ENCODE measurements at regions not wholly inside any gene's neighbourhood (a gene's known extent, or its start where the extent isn't known, plus 50 kb on each side); places are given as distances from the start of the nearest gene placed in this dataset.
"Not testable (repeated sequence)": the region's sequence is repeated elsewhere in the genome, so short reads cannot be mapped to it uniquely, and the experiment has no call there.

GRCh38 chr2:83342860-83343329 is 1116.2 kb downstream of the SUCLG1 start:
- intact Hi-C loops (cut with micrococcal nuclease): no loop called here

GRCh38 chr2:83340424-83340823 is 1118.7 kb downstream of the SUCLG1 start:
- Mint-ChIP-seq H3K9me3 (peaks cover under 1 to 15% (median 9%) of the 10 kb centered on the region in 8 donors), H3K4me1 (no peaks in the 10 kb centered on the region), H3K27me3 (no peaks in the 10 kb centered on the region), H3K36me3 (no peaks in the 10 kb centered on the region), H3K4me3 (no peak overlapping the region), H3K27ac (peak overlapping the region in 3 of 7 donors; percentile 14 to 50 (median 31))
- no peak overlapping the region for H3K4me3 ChIP-seq (ENCODE audit: low read length in 2 of 2)
- no peak overlapping the region for H3K27ac ChIP-seq (ENCODE audit: low read depth, low read length)
- no peaks in the 10 kb centered on the region for H3K9me3 ChIP-seq (ENCODE audit: control insufficient read depth in 1 of 2, low read length in 2 of 2)
- intact Hi-C loops (cut with micrococcal nuclease): no loop called here
- no peaks in the 10 kb centered on the region for H3K36me3 ChIP-seq (ENCODE audit: insufficient read depth, low read length)
- peak in 3 of 5 donors; percentile 8 to 24 (median 9) for DNase-seq
- ChIA-PET POLR2A (ENCODE audit: partially characterized antibody) (no interaction called here), CTCF (ENCODE audit: partially characterized antibody) (no interaction called here)
- H3K27me3 ChIP-seq (ENCODE audit: insufficient read depth, low read length): no peaks in the 10 kb centered on the region
- no peaks in the 10 kb centered on the region for H3K4me1 ChIP-seq (ENCODE audit: insufficient read depth, low read length)

More at GRCh38 chr2:83342860-83343329, 1116.2 kb downstream of the SUCLG1 start:
- Histone ChIP-seq H3K9me3 (ENCODE audit: control insufficient read depth in 1 of 2, low read length in 2 of 2) (no peaks in the 10 kb centered on the region), H3K4me1 (ENCODE audit: insufficient read depth, low read length) (no peaks in the 10 kb centered on the region), H3K4me3 (ENCODE audit: low read length in 2 of 2) (no peak overlapping the region), H3K27ac (ENCODE audit: low read depth, low read length) (no peak overlapping the region), H3K27me3 (ENCODE audit: insufficient read depth, low read length) (no peaks in the 10 kb centered on the region), H3K36me3 (ENCODE audit: insufficient read depth, low read length) (no peaks in the 10 kb centered on the region)
- Mint-ChIP-seq H3K27me3 (no peaks in the 10 kb centered on the region), H3K4me1 (no peaks in the 10 kb centered on the region), H3K9me3 (peaks cover 3 to 18% (median 10%) of the 10 kb centered on the region in 8 donors), H3K36me3 (no peaks in the 10 kb centered on the region), H3K4me3 (no peak overlapping the region), H3K27ac (peak overlapping the region in 3 of 7 donors; percentile 4 to 50 (median 38))
- DNase-seq: peak in 3 of 5 donors; percentile 16 to 28 (median 22)
- ChIA-PET CTCF (ENCODE audit: partially characterized antibody) (no interaction called here), POLR2A (ENCODE audit: partially characterized antibody) (no interaction called here)

- H3K4me1 ChIP-seq (ENCODE audit: insufficient read depth, low read length); H3K27me3 Mint-ChIP-seq; H3K27me3 ChIP-seq (ENCODE audit: insufficient read depth, low read length); H3K4me1 Mint-ChIP-seq; CTCF ChIA-PET (ENCODE audit: partially characterized antibody); H3K4me3 Mint-ChIP-seq; DNase-seq; H3K36me3 ChIP-seq (ENCODE audit: insufficient read depth, low read length); H3K27ac ChIP-seq (ENCODE audit: low read depth, low read length); H3K4me3 ChIP-seq (ENCODE audit: low read length in 2 of 2); H3K9me3 ChIP-seq (ENCODE audit: control insufficient read depth in 1 of 2, low read length in 2 of 2); H3K36me3 Mint-ChIP-seq; intact Hi-C loops (cut with micrococcal nuclease); POLR2A ChIA-PET (ENCODE audit: partially characterized antibody): not testable (repeated sequence)
- H3K9me3 Mint-ChIP-seq: peaks cover 0 to 15% (median 9%) of the 10 kb centered on the region in 8 donors
- peak overlapping the region in 3 of 7 donors; percentile 14 to 50 (median 32) for H3K27ac Mint-ChIP-seq
These were observed 1119.1 kb downstream of the SUCLG1 start for GRCh38 chr2:83339942-83340341.

GRCh38 chr2:83331810-83332209 is 1127.3 kb downstream of the SUCLG1 start:
- ChIA-PET POLR2A (ENCODE audit: partially characterized antibody) (no interaction called here), CTCF (ENCODE audit: partially characterized antibody) (no interaction called here)
- no peaks in the 10 kb centered on the region for H3K36me3 Mint-ChIP-seq

GRCh38 chr2:83323038-83323437 is 1136.0 kb downstream of the SUCLG1 start:
- H3K9me3 Mint-ChIP-seq: peaks cover 0 to 4% (median under 1%) of the 10 kb centered on the region in 8 donors
- no peaks in the 10 kb centered on the region for H3K4me1 Mint-ChIP-seq
- no peaks in the 10 kb centered on the region for H3K36me3 ChIP-seq (ENCODE audit: insufficient read depth, low read length)
- no peaks in the 10 kb centered on the region for H3K9me3 ChIP-seq (ENCODE audit: control insufficient read depth in 1 of 2, low read length in 2 of 2)
- no peaks in the 10 kb centered on the region for H3K4me1 ChIP-seq (ENCODE audit: insufficient read depth, low read length)
- H3K36me3 Mint-ChIP-seq: no peaks in the 10 kb centered on the region
- no peak overlapping the region for H3K4me3 ChIP-seq (ENCODE audit: low read length in 2 of 2)
- H3K27me3 Mint-ChIP-seq: no peaks in the 10 kb centered on the region
- CTCF ChIA-PET (ENCODE audit: partially characterized antibody): no interaction called here
- no peak overlapping the region for H3K27ac ChIP-seq (ENCODE audit: low read depth, low read length)
- POLR2A ChIA-PET (ENCODE audit: partially characterized antibody): no interaction called here
- H3K27me3 ChIP-seq (ENCODE audit: insufficient read depth, low read length): no peaks in the 10 kb centered on the region
- DNase-seq: no peak
- intact Hi-C loops (cut with micrococcal nuclease): no loop called here
- H3K4me3 Mint-ChIP-seq: no peak overlapping the region
- H3K27ac Mint-ChIP-seq: no peak overlapping the region

More at GRCh38 chr2:83331810-83332209, 1127.3 kb downstream of the SUCLG1 start:
- Histone ChIP-seq H3K27me3 (ENCODE audit: insufficient read depth, low read length) (no peaks in the 10 kb centered on the region), H3K4me3 (ENCODE audit: low read length in 2 of 2) (no peak overlapping the region), H3K9me3 (ENCODE audit: control insufficient read depth in 1 of 2, low read length in 2 of 2) (no peaks in the 10 kb centered on the region), H3K27ac (ENCODE audit: low read depth, low read length) (no peak overlapping the region), H3K4me1 (ENCODE audit: insufficient read depth, low read length) (no peaks in the 10 kb centered on the region), H3K36me3 (ENCODE audit: insufficient read depth, low read length) (no peaks in the 10 kb centered on the region)
- Mint-ChIP-seq H3K4me1 (no peaks in the 10 kb centered on the region), H3K9me3 (peaks cover 0 to 10% (median 5%) of the 10 kb centered on the region in 8 donors), H3K27me3 (no peaks in the 10 kb centered on the region), H3K4me3 (no peak overlapping the region), H3K27ac (no peak overlapping the region)
- intact Hi-C loops (cut with micrococcal nuclease): no loop called here
- no peak for DNase-seq

- no peak overlapping the region for H3K27ac Mint-ChIP-seq
- Histone ChIP-seq H3K4me3 (ENCODE audit: low read length in 2 of 2) (no peak overlapping the region), H3K27me3 (ENCODE audit: insufficient read depth, low read length) (no peaks in the 10 kb centered on the region), H3K27ac (ENCODE audit: low read depth, low read length) (no peak overlapping the region), H3K4me1 (ENCODE audit: insufficient read depth, low read length) (no peaks in the 10 kb centered on the region), H3K36me3 (ENCODE audit: insufficient read depth, low read length) (no peaks in the 10 kb centered on the region), H3K9me3 (ENCODE audit: control insufficient read depth in 1 of 2, low read length in 2 of 2) (no peaks in the 10 kb centered on the region)
- peaks cover 0 to 12% (median 3%) of the 10 kb centered on the region in 8 donors for H3K9me3 Mint-ChIP-seq
- H3K36me3 Mint-ChIP-seq: no peaks in the 10 kb centered on the region
- no peaks in the 10 kb centered on the region for H3K27me3 Mint-ChIP-seq
- DNase-seq: no peak
- intact Hi-C loops (cut with micrococcal nuclease): no loop called here
- no peaks in the 10 kb centered on the region for H3K4me1 Mint-ChIP-seq
- CTCF ChIA-PET (ENCODE audit: partially characterized antibody): no interaction called here
- no peak overlapping the region for H3K4me3 Mint-ChIP-seq
- POLR2A ChIA-PET (ENCODE audit: partially characterized antibody): no interaction called here
These were observed 1139.0 kb downstream of the SUCLG1 start for GRCh38 chr2:83320053-83320452.

GRCh38 chr2:83305758-83306378 is 1153.2 kb downstream of the SUCLG1 start:
- Mint-ChIP-seq H3K27ac (no peak overlapping the region), H3K4me3 (no peak overlapping the region), H3K9me3 (peaks cover 0 to 5% (median 1%) of the 10 kb centered on the region in 8 donors), H3K4me1 (no peaks in the 10 kb centered on the region), H3K27me3 (no peaks in the 10 kb centered on the region), H3K36me3 (no peaks in the 10 kb centered on the region)
- H3K9me3 ChIP-seq (ENCODE audit: control insufficient read depth in 1 of 2, low read length in 2 of 2): no peaks in the 10 kb centered on the region
- H3K27me3 ChIP-seq (ENCODE audit: insufficient read depth, low read length): no peaks in the 10 kb centered on the region
- H3K27ac ChIP-seq (ENCODE audit: low read depth, low read length): no peak overlapping the region
- peak in 1 of 5 donors; percentile 36 for DNase-seq
- no peaks in the 10 kb centered on the region for H3K4me1 ChIP-seq (ENCODE audit: insufficient read depth, low read length)
- POLR2A ChIA-PET (ENCODE audit: partially characterized antibody): no interaction called here
- CTCF ChIA-PET (ENCODE audit: partially characterized antibody): no interaction called here
- intact Hi-C loops (cut with micrococcal nuclease): no loop called here
- no peaks in the 10 kb centered on the region for H3K36me3 ChIP-seq (ENCODE audit: insufficient read depth, low read length)
- no peak overlapping the region for H3K4me3 ChIP-seq (ENCODE audit: low read length in 2 of 2)

Data from CD4-positive, alpha-beta memory T cell (primary cell).